Skeletal muscle satellite cell (primary cell): ENCODE measurements at regions not wholly inside any gene's neighbourhood (a gene's known extent, or its start where the extent isn't known, plus 50 kb on each side); places are given as distances from the start of the nearest gene placed in this dataset.

Experiments used
- H3K27me3 ChIP-seq: 2 replicates; pipeline ENCODE4 v1.7.0; 2013; ENCODE audit warnings: low read length; ENCODE audit not compliant: control insufficient read depth, insufficient read depth
- H3K36me3 ChIP-seq: 2 replicates; pipeline ENCODE4 v1.7.0; 2013; ENCODE audit warnings: mild to moderate bottlenecking, control low read depth, low read length; ENCODE audit not compliant: insufficient read depth
- H3K4me1 ChIP-seq: 2 replicates; pipeline ENCODE4 v1.7.0; 2013; ENCODE audit warnings: low read length; ENCODE audit not compliant: control insufficient read depth, insufficient read depth
- H3K4me2 ChIP-seq: 2 replicates; pipeline ENCODE4 v1.7.0; 2013; ENCODE audit warnings: mild to moderate bottlenecking, low read length
- H3K4me3 ChIP-seq: 2 replicates; pipeline ENCODE4 v1.7.0; 2013; ENCODE audit warnings: low read length
- H3K9ac ChIP-seq: 2 replicates; pipeline ENCODE4 v1.7.0; 2013; ENCODE audit warnings: mild to moderate bottlenecking, low read depth, low read length, moderate library complexity
- H3K9me3 ChIP-seq: replicated peaks from 2 replicates; pipeline ENCODE4 v1.7.0; 2013; ENCODE audit warnings: mild to moderate bottlenecking, control low read depth, low read length

DNA sequence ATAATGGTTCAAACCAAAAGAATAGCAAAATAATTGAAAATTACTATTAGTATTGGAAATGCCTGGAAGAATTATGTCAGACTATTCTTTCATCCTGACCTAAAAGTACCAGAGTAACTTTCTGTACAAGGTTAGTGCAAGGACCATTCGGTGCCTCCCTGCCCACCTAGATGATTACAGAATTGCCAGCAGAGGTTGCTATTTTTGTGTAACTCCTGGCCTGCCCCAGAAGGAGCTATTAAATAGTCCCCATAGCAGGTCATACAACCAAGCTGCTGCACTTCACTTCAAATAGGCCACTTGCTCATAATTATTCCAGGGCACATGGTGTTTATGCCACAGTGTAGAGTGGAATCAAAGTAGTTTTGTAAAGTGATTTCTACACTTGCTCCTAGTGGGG lies 831.1 kb upstream of the PABPC4L start:
- Histone ChIP-seq H3K4me1 (no peaks in the 10 kb centered on the region), H3K9ac (no peak overlapping the region), H3K9me3 (no peaks in the 10 kb centered on the region)

GRCh38 chr4:135015771-135016170 lies 814.2 kb upstream of the PABPC4L start:
- Histone ChIP-seq H3K9me3 (no peaks in the 10 kb centered on the region), H3K4me3 (no peak overlapping the region), H3K9ac (no peak overlapping the region), H3K27me3 (no peaks in the 10 kb centered on the region), H3K36me3 (no peaks in the 10 kb centered on the region), H3K4me1 (no peaks in the 10 kb centered on the region), H3K4me2 (no peak overlapping the region)

More for the DNA sequence above, 831.1 kb upstream of the PABPC4L start:
- no peaks in the 10 kb centered on the region for H3K36me3 ChIP-seq
- H3K4me3 ChIP-seq = no peak overlapping the region
- H3K4me2 ChIP-seq = no peak overlapping the region
- no peaks in the 10 kb centered on the region for H3K27me3 ChIP-seq

DNA sequence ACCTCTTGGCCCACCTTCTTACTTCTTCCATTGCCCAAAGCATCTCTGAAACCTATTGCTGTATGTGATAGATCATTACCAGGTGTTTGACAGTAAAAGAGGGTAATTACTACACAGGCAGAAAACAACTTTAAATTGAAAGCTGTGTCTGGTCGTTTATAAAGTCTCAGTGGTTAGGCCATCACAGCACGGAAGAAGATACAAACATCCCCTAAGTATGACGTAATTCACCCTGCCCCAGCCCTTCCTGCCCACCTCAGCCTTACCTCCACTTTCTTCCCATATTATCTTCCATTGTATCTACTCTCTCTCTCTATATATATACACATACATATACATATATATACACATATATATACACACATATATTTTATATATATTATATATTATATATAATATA lies 805.8 kb upstream of the PABPC4L start:
- no peaks in the 10 kb centered on the region for H3K9me3 ChIP-seq
- H3K9ac ChIP-seq = no peak overlapping the region
- H3K36me3 ChIP-seq = no peaks in the 10 kb centered on the region
- no peak overlapping the region for H3K4me2 ChIP-seq
- no peaks in the 10 kb centered on the region for H3K27me3 ChIP-seq
- no peak overlapping the region for H3K4me3 ChIP-seq
- H3K4me1 ChIP-seq = no peaks in the 10 kb centered on the region

GRCh38 chr4:134999169-134999568 lies 797.6 kb upstream of the PABPC4L start:
- no peaks in the 10 kb centered on the region for H3K36me3 ChIP-seq
- no peaks in the 10 kb centered on the region for H3K4me1 ChIP-seq
- H3K4me2 ChIP-seq = no peak overlapping the region
- H3K27me3 ChIP-seq = no peaks in the 10 kb centered on the region
- no peak overlapping the region for H3K4me3 ChIP-seq
- no peaks in the 10 kb centered on the region for H3K9me3 ChIP-seq
- no peak overlapping the region for H3K9ac ChIP-seq

DNA sequence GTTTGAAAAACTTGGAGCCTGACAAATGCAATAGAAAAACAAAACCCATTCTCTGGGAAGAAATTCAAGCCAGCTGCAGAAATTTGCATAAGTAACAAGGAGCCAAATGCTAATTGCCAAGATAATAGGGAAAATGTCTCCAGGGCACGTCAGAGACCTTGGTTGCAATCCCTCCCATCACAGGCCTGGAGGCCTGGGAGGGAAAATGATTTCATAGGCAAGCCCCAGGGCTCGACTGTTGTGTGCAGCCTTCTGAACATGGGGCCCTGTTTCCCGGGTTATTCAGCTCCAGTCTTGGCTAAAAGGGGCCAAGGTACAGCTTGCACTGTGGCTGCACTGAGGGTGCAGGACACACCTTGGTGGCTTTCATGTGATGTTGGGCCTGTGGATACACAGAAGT lies 760.4 kb upstream of the PABPC4L start:
- H3K4me1 ChIP-seq = no peaks in the 10 kb centered on the region
- H3K9ac ChIP-seq = no peak overlapping the region
- no peak overlapping the region for H3K4me3 ChIP-seq
- H3K36me3 ChIP-seq = no peaks in the 10 kb centered on the region
- no peaks in the 10 kb centered on the region for H3K9me3 ChIP-seq
- no peaks in the 10 kb centered on the region for H3K27me3 ChIP-seq
- H3K4me2 ChIP-seq = no peak overlapping the region

- no peak overlapping the region for H3K9ac ChIP-seq
- no peak overlapping the region for H3K4me2 ChIP-seq
- no peaks in the 10 kb centered on the region for H3K4me1 ChIP-seq
- no peak overlapping the region for H3K4me3 ChIP-seq
- no peaks in the 10 kb centered on the region for H3K9me3 ChIP-seq
- no peaks in the 10 kb centered on the region for H3K27me3 ChIP-seq
- no peaks in the 10 kb centered on the region for H3K36me3 ChIP-seq
Measured at GRCh38 chr4:134958862-134959261, 757.3 kb upstream of the PABPC4L start.

GRCh38 chr4:134955059-134955458 lies 753.5 kb upstream of the PABPC4L start:
- Histone ChIP-seq H3K9ac (no peak overlapping the region), H3K4me1 (no peaks in the 10 kb centered on the region), H3K27me3 (no peaks in the 10 kb centered on the region), H3K4me2 (no peak overlapping the region), H3K36me3 (no peaks in the 10 kb centered on the region), H3K4me3 (no peak overlapping the region), H3K9me3 (no peaks in the 10 kb centered on the region)

DNA sequence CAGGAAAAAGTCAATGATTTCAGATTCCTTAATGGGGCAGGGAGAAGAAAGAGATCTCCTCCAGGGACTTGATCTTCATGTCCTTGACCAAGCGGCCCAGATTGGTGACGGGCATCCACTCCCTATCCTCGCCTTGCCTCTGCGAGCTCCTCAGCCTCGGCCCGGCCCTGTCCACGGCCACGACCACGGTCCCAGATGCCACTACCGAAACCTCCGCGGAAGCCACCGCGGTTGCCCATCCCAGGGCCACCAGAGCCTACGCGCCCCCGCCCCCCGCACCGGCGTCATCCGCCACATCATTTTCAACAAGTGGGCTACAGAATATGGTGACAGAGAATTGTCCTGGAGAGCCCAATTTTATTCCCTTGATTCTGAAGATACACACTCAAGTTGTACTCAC lies 751.2 kb upstream of the PABPC4L start:
- no peaks in the 10 kb centered on the region for H3K4me1 ChIP-seq
- no peaks in the 10 kb centered on the region for H3K36me3 ChIP-seq
- H3K9ac ChIP-seq = no peak overlapping the region
- H3K4me3 ChIP-seq = no peak overlapping the region
- no peaks in the 10 kb centered on the region for H3K27me3 ChIP-seq
- H3K4me2 ChIP-seq = no peak overlapping the region
- no peaks in the 10 kb centered on the region for H3K9me3 ChIP-seq

- Histone ChIP-seq H3K4me2 (no peak overlapping the region), H3K4me1 (no peaks in the 10 kb centered on the region), H3K27me3 (no peaks in the 10 kb centered on the region), H3K9me3 (no peaks in the 10 kb centered on the region), H3K36me3 (no peaks in the 10 kb centered on the region), H3K4me3 (no peak overlapping the region), H3K9ac (no peak overlapping the region)
Measured at GRCh38 chr4:134952305-134952704, 750.7 kb upstream of the PABPC4L start.

DNA sequence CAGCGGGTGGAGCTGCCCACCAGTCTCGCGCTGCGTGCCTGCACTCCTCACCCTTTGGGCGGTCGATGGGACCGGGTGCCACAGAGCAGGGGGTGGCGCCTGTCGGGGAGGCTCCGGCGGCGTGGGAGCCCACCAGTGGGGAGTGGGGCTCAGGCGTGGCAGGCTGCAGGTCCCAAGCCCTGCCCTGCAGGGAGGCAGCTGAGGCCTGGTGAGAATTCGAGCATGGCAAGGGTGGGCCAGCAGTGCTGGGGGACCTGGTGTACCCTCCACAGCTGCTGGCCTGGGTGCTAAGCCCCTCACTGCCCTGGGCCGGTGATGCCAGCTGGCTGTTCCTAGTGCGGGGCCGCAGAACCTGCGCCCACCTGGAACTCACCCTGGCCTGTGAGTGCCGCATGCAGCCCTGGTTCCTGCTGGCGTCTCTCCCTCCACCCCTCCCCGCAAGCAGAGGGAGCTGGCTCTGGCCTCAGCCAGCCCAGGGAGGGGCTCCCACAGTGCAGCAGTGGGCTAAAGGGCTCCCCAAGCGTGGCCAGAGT lies 746.6 kb upstream of the PABPC4L start:
- Histone ChIP-seq H3K9me3 (no peaks in the 10 kb centered on the region), H3K9ac (no peak overlapping the region), H3K36me3 (no peaks in the 10 kb centered on the region), H3K4me1 (no peaks in the 10 kb centered on the region), H3K4me2 (no peak overlapping the region), H3K4me3 (no peak overlapping the region), H3K27me3 (no peaks in the 10 kb centered on the region)

- H3K9me3 ChIP-seq = no peaks in the 10 kb centered on the region
- H3K4me2 ChIP-seq = no peak overlapping the region
- H3K9ac ChIP-seq = no peak overlapping the region
- H3K4me3 ChIP-seq = no peak overlapping the region
- no peaks in the 10 kb centered on the region for H3K36me3 ChIP-seq
- H3K27me3 ChIP-seq = no peaks in the 10 kb centered on the region
- no peaks in the 10 kb centered on the region for H3K4me1 ChIP-seq
Measured at GRCh38 chr4:134944115-134944514, 742.5 kb upstream of the PABPC4L start.

- Histone ChIP-seq H3K4me1 (no peaks in the 10 kb centered on the region), H3K4me2 (no peak overlapping the region), H3K36me3 (no peaks in the 10 kb centered on the region), H3K9ac (no peak overlapping the region), H3K4me3 (no peak overlapping the region), H3K27me3 (no peaks in the 10 kb centered on the region), H3K9me3 (no peaks in the 10 kb centered on the region)
Measured at GRCh38 chr4:134936014-134936413, 734.4 kb upstream of the PABPC4L start.
